SU-DHL-6 (cell line): ENCODE measurements at regions not wholly inside any gene's neighbourhood (a gene's known extent, or its start where the extent isn't known, plus 50 kb on each side); places are given as distances from the start of the nearest gene placed in this dataset.

ENCODE experiments used
- H2AFZ ChIP-seq: fragments of 200-600 bp; sonication (generic); 2 replicates; pipeline ENCODE4 v1.6.1; 2014; ENCODE audit warnings: low read depth, mild to moderate bottlenecking, moderate library complexity, mixed read lengths, antibody characterized with exemption, low read length; ENCODE audit not compliant: severe bottlenecking
- H3F3A ChIP-seq: fragments of 200-600 bp; shearing (Covaris generic); 2 replicates; pipeline ENCODE4 v1.6.0; 2016; ENCODE audit warnings: antibody characterized with exemption, mild to moderate bottlenecking; ENCODE audit not compliant: insufficient read depth
- H3K27ac ChIP-seq: fragments of 200-600 bp; sonication (generic); 2 replicates; pipeline ENCODE4 v1.5.1; 2016; ENCODE audit warnings: low read depth, mild to moderate bottlenecking, low read length, moderate library complexity, mixed read lengths
- H3K27me3 ChIP-seq: fragments of 200-600 bp; sonication (generic), shearing (Covaris generic); 2 replicates; pipeline ENCODE4 v1.6.0; 2014; ENCODE audit warnings: mild to moderate bottlenecking, low read length
- H3K36me3 ChIP-seq: fragments of 200-600 bp; sonication (generic); 2 replicates; pipeline ENCODE4 v1.6.1; 2014; ENCODE audit warnings: mild to moderate bottlenecking, low read length, mixed read lengths
- H3K4me2 ChIP-seq: fragments of 300-600, 200-600 bp; shearing (Covaris generic), sonication (generic); 2 replicates; pipeline ENCODE4 v1.6.0; 2014; ENCODE audit warnings: low read length, low read depth, mild to moderate bottlenecking; ENCODE audit not compliant: poor library complexity, severe bottlenecking
- H3K4me3 ChIP-seq: fragments of 200-600 bp; sonication (generic); 2 replicates; pipeline ENCODE4 v1.5.1; 2014; ENCODE audit warnings: antibody characterized with exemption, low read length, mild to moderate bottlenecking, mixed read lengths; ENCODE audit not compliant: insufficient read depth, poor library complexity, severe bottlenecking
- H3K79me2 ChIP-seq: fragments of 200-600 bp; sonication (generic); 2 replicates; pipeline ENCODE4 v1.6.1; 2014; ENCODE audit warnings: mild to moderate bottlenecking, low read length, moderate library complexity; ENCODE audit not compliant: insufficient read depth
- H3K9ac ChIP-seq: fragments of 200-600 bp; sonication (generic); 2 replicates; pipeline ENCODE4 v1.7.0; 2014; ENCODE audit warnings: mild to moderate bottlenecking, low read length
- H3K9me2 ChIP-seq: fragments of 200-600 bp; sonication (generic); replicated peaks from 2 replicates; pipeline ENCODE4 v1.6.1; 2014; ENCODE audit warnings: low read length; ENCODE audit not compliant: insufficient read depth
- H3K9me3 ChIP-seq: fragments of 200-600 bp; sonication (generic); 2 replicates; pipeline ENCODE4 v1.6.1; 2014; ENCODE audit warnings: low read length, mixed read lengths; ENCODE audit not compliant: insufficient read depth
- H4K20me1 ChIP-seq: fragments of 200-600 bp; sonication (generic); 2 replicates; pipeline ENCODE4 v1.6.1; 2014; ENCODE audit warnings: low read depth, mild to moderate bottlenecking, antibody characterized with exemption, low read length, moderate library complexity, mixed read lengths
- CTCF ChIP-seq: fragments of 200-600 bp; sonication (generic); IDR thresholded peaks from one replicate; pipeline ENCODE4 v1.5.1; 2017; ENCODE audit warnings: antibody characterized with exemption, mild to moderate bottlenecking, low read length, moderate library complexity; ENCODE audit not compliant: insufficient read depth, poor library complexity, severe bottlenecking
- EZH2phosphoT487 ChIP-seq: fragments of 200-600 bp; sonication (generic), shearing (Covaris generic); conservative IDR thresholded peaks from 2 replicates; pipeline ENCODE4 v1.6.1; 2018; ENCODE audit warnings: mild to moderate bottlenecking, antibody characterized with exemption, low read length, moderate library complexity, mixed read lengths

DNA sequence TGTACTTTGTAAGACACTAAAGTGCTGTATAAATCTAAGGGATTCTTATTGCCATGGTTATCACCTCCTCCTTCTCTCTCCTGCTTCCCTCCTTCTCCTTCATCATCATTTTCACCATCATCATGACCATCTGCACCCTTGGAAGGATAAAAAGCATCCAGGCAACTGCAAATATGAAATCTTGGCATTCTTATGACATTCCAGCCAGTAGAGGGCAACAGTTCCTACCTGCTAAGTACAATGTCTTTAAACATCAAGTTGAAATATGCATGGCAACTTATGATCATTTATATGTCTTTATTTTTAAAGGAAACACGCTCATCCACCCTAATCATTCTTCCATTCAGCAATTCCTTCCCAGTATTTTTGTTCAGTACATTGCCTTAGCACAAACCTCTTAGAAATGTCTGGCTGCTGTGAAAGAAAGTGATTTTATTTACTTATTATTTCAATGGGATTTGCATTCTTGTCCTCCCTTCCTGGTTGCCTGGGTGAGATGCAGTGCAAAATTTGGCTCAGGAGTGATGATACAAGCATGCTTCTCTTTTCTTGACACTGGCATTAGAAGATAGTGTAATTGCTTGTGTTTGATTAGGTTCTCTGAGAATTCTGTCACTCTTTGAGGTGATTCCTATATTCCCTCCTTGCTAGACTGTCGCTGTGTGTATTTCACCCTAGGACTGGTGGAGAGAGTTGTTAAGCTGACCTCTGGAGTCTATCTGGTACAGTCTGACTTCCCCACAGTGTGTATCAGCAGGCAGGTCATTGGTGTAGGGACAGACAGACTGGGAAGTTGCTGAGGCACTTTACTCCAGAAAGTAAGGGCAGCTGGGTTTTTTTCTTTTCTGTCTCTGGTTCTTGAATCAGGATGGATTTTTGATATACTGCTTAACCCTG is 188.5 kb upstream of the BMPER start:
- H3K4me3 ChIP-seq = no peak overlapping the region
- no peaks in the 10 kb centered on the region for H3K27me3 ChIP-seq
- H3K9me2 ChIP-seq = no peaks in the 10 kb centered on the region
- no peak overlapping the region for H3K9ac ChIP-seq
- H3K9me3 ChIP-seq = no peaks in the 10 kb centered on the region
- H3K79me2 ChIP-seq = no peaks in the 10 kb centered on the region
- H3K27ac ChIP-seq = no peak overlapping the region
- no peak for TF ChIP-seq EZH2phosphoT487
- TF ChIP-seq CTCF = peak; percentile 80
- no peaks in the 10 kb centered on the region for H3K36me3 ChIP-seq
- no peak overlapping the region for H3K4me2 ChIP-seq
- H4K20me1 ChIP-seq = no peaks in the 10 kb centered on the region
- H2AFZ ChIP-seq = no peak overlapping the region
- no peaks in the 10 kb centered on the region for H3F3A ChIP-seq

GRCh38 chr7:33719059-33719581 is 186.2 kb upstream of the BMPER start:
- Histone ChIP-seq H3K9ac (no peak overlapping the region), H3F3A (no peaks in the 10 kb centered on the region), H2AFZ (no peak overlapping the region), H3K9me2 (no peaks in the 10 kb centered on the region), H3K79me2 (no peaks in the 10 kb centered on the region), H3K27me3 (no peaks in the 10 kb centered on the region), H3K4me2 (no peak overlapping the region), H3K27ac (no peak overlapping the region), H3K36me3 (no peaks in the 10 kb centered on the region), H4K20me1 (no peaks in the 10 kb centered on the region), H3K4me3 (no peak overlapping the region), H3K9me3 (no peaks in the 10 kb centered on the region)
- no peak for TF ChIP-seq CTCF
- TF ChIP-seq EZH2phosphoT487 = no peak

- Histone ChIP-seq H3K4me3 (no peak overlapping the region), H4K20me1 (no peaks in the 10 kb centered on the region), H3K27ac (no peak overlapping the region), H3K9me3 (no peaks in the 10 kb centered on the region), H3K79me2 (no peaks in the 10 kb centered on the region), H2AFZ (no peak overlapping the region), H3K4me2 (no peak overlapping the region), H3K9me2 (no peaks in the 10 kb centered on the region), H3F3A (no peaks in the 10 kb centered on the region), H3K27me3 (no peaks in the 10 kb centered on the region), H3K36me3 (no peaks in the 10 kb centered on the region), H3K9ac (no peak overlapping the region)
- TF ChIP-seq CTCF (no peak), EZH2phosphoT487 (no peak)
Measured at GRCh38 chr7:33720139-33720538, 185.2 kb upstream of the BMPER start.
